BJ (cell line): ENCODE measurements at regions not wholly inside any gene's neighbourhood (a gene's known extent, or its start where the extent isn't known, plus 50 kb on each side); places are given as distances from the start of the nearest gene placed in this dataset.

Experiments used
- CTCF ChIA-PET: fragments of 350-600 bp; formaldehyde crosslinking; extraction: SDS; loops from one replicate; lab custom pipeline; 2021; ENCODE audit warnings: antibody characterized with exemption, inconsistent platforms; lab: Yijun Ruan, JAX
- POLR2A ChIA-PET: fragments of 300-600 bp; sonication (Branson Sonifier 250); formaldehyde crosslinking; extraction: SDS; loops from one replicate; lab custom pipeline; 2021; ENCODE audit warnings: antibody characterized with exemption; lab: Charles Lee
- DNase-seq: peaks from one replicate; pipeline ENCODE4 v3.0.0-alpha.2; 2011; ENCODE audit warnings: low read depth
- H3K27me3 ChIP-seq: 2 replicates; pipeline ENCODE4 v1.6.0; 2011; ENCODE audit warnings: low read length; ENCODE audit not compliant: control insufficient read depth, insufficient read depth
- H3K36me3 ChIP-seq: 2 replicates; pipeline ENCODE4 v1.5.1; 2011; ENCODE audit warnings: low read length; ENCODE audit not compliant: control insufficient read depth, insufficient read depth
- H3K4me3 ChIP-seq: 2 replicates; pipeline ENCODE4 v1.5.1; 2011; ENCODE audit warnings: low read depth, mild to moderate bottlenecking, control low read depth, low read length
- TF ChIP-seq, protein P1 (sequence below): IDR thresholded peaks from 2 replicates; pipeline ENCODE4 v1.5.1; 2011; ENCODE audit warnings: low read depth, mild to moderate bottlenecking, control low read depth, inconsistent platforms, low read length, moderate library complexity; ENCODE audit not compliant: insufficient read depth

DNA sequence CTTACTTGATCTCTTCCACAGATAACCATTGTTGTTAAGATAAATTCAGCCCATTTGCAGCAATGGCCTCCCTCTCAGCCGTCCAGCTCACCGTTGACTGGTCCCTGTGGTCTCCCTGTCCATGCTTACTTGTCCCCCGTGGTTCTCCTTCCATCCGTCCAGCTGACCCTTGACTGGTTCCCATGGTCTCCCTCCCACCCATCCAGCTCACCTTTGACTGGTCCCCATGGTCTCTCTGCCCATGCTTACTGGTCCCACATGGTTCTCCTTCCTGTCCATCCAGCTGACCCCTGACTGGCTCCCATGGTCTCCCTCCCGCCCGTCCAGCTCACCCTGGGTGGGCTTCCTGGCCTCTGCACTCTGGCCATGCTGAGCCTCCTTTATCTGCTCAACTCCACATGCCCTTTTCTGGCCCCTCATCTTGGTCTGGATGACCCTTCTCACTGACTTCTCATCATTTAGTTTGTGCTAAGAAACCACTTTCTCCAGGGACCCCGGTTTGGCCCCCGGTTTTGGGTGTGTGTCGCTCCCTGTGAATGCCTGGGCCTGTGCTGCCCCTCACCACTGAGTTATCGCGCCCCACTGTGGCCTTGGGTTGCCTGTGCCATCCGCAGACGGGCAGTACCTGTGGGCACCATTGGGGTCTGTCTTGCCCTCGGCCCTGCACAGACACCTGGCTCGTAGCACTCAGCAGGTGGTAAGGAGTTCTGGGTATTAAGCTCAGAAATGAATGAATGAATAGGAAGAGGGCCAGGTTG, 146.4 kb downstream of the ERMARD start:
- POLR2A ChIA-PET: no interaction called here

DNA sequence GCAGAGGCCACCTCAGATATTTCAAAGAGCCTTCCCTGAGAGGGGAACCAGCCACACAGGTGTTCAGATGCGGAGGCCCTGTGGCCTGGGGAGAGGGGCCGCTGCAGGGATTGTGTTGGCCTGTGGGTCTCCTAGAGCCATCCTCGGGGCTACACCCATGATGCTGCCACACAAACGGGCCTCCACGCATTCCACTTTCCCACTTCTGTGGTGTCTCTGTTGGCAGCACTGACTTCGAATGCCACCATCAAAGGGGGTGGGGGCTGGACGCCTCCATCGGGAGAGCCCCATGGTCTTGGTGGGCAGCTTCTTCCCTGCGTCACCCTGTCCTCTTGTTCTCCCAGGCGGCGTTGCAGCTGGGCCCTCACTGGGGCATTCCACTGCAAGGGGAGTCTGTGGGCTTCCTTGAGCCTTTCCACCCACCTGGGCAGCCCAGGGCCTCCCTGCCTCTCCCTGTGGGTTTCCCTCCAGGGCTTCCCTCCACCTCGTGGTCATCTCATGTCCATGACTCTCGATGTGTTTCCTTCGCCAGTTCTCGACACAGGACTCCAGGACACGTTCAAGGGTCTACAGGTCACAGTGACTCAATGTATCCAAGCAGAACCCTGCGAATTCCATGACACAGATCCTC, 145.5 kb downstream of the ERMARD start:
- DNase-seq: no peak
- ChIA-PET POLR2A (no interaction called here), CTCF (no interaction called here)
- TF ChIP-seq, protein P1, sequence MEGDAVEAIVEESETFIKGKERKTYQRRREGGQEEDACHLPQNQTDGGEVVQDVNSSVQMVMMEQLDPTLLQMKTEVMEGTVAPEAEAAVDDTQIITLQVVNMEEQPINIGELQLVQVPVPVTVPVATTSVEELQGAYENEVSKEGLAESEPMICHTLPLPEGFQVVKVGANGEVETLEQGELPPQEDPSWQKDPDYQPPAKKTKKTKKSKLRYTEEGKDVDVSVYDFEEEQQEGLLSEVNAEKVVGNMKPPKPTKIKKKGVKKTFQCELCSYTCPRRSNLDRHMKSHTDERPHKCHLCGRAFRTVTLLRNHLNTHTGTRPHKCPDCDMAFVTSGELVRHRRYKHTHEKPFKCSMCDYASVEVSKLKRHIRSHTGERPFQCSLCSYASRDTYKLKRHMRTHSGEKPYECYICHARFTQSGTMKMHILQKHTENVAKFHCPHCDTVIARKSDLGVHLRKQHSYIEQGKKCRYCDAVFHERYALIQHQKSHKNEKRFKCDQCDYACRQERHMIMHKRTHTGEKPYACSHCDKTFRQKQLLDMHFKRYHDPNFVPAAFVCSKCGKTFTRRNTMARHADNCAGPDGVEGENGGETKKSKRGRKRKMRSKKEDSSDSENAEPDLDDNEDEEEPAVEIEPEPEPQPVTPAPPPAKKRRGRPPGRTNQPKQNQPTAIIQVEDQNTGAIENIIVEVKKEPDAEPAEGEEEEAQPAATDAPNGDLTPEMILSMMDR: no peak
- Histone ChIP-seq H3K4me3 (no peak overlapping the region), H3K36me3 (no peaks in the 10 kb centered on the region), H3K27me3 (no peaks in the 10 kb centered on the region)

More for the DNA sequence above, 146.4 kb downstream of the ERMARD start:
- TF ChIP-seq, protein P1: no peak
- H3K36me3 ChIP-seq: no peaks in the 10 kb centered on the region
- no peak overlapping the region for H3K4me3 ChIP-seq
- no peaks in the 10 kb centered on the region for H3K27me3 ChIP-seq
- DNase-seq: no peak
- CTCF ChIA-PET: no interaction called here

DNA sequence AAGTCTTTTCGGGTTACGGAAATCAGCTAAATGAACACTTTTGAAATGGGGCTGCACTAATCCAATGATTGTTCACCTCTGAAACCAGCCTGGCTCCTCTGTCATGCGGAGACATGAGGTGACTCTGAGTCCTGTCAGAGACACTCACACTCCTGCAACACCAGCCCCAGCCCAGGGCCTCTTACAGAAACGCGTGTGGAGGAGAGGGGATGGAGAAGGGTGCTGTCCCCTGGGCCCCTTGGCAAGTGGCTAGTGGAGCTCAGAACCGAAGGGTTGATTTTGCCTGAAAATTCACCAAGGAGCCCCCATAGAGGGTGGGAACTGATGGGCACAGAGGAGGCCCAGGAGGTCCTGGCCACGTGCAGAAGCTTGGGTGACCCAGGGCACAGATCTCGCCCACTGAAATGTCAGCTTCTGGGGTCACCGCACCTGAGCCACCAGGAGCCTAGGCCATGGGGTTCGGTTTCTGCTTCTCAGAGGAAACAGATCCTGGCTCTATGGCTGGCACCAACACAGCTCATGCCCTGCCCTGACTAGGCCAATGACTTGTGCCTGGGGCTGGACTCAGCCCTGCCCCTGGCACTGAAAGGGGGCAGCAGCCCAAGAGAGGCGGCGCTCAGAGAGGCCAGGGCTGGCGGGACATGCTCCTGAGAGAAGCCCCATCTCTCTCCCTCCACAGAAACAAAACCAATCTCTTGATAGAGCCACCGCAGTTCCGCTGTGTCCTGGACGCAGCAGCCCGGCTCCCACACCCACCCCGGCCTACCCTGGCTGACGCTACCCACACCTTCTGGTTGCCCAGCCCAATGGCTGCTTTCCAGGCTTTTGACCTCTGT, 144.7 kb downstream of the ERMARD start:
- H3K36me3 ChIP-seq: no peaks in the 10 kb centered on the region
- TF ChIP-seq, protein P1: no peak
- ChIA-PET POLR2A (no interaction called here), CTCF (no interaction called here)
- H3K27me3 ChIP-seq: no peaks in the 10 kb centered on the region
- no peak overlapping the region for H3K4me3 ChIP-seq
- no peak for DNase-seq

DNA sequence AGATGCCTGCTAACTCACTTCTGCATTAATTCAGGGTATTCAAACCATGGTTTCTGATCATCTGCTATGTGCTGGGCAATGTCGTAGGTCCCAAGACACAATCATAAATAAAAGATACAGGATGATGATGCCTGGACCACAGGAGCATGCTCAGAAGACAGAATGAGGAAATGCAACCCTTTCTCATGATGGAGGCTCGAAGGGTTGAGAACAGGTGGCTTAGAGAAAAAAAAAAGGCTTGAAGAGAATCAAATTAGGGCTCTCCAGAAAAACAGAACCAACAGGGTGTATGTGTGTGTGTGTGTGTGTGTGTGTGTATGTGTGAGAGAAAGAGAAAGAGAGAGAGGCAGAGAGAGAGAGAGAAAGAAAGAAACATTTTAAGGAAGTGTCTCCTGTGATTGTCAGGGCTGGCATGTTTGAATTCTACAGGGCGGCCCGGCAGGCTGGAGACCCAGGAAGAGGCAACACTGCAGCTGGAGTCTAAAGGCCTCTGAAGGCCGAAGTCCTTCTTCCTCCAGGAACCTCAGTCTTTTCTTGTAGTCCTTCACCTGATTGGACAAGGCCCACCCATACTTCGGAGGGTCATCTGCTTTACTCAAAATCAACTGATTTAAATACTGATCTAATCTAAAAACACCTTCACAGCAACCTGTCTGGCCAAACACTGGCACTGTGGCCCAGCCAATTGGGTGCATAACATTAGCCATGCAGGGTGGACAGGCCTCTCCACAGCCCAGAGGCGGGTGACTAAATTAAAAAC, 143.8 kb downstream of the ERMARD start:
- no peak for DNase-seq
- ChIA-PET POLR2A (no interaction called here), CTCF (no interaction called here)
- no peaks in the 10 kb centered on the region for H3K36me3 ChIP-seq
- H3K4me3 ChIP-seq: no peak overlapping the region
- TF ChIP-seq, protein P1: no peak
- no peaks in the 10 kb centered on the region for H3K27me3 ChIP-seq
